ENCODE measurements at regions not wholly inside any gene's neighbourhood (a gene's known extent, or its start where the extent isn't known, plus 50 kb on each side); places are given as distances from the start of the nearest gene placed in this dataset.

DNA sequence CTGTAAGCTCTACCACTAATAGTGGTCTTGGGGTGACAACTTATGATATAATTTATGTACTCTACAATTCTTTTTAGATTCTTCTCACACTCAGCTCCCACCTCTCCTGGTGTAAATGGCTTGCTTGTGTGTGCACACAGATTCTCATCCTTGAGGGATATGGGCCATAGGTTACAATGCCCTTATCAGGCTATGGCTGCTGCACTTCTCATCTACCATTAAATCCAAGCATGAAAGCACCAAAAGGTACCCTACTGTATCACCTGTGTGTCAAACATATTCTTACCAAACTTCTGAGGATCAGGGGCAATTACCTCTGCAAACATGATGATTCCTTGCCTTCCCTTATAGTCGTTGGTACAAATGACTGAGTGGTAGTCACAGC lies 891.9 kb downstream of the SQOR start:
- Histone ChIP-seq H3K79me2 (ENCODE audit: control insufficient read depth, insufficient read depth, low read length, poor library complexity) (no peaks in the 10 kb centered on the region), H3K14ac (ENCODE audit: low read length) (no peak overlapping the region), H3K79me1 (ENCODE audit: low read length) (no peaks in the 10 kb centered on the region), H3K23ac (ENCODE audit: low read length) (no peak overlapping the region), H3K4me2 (ENCODE audit: low read length) (no peak overlapping the region), H3K4me3 (ENCODE audit: low read depth, low read length) (no peak overlapping the region), H2BK5ac (ENCODE audit: low read depth, low read length, poor library complexity) (no peak overlapping the region), H3K18ac (ENCODE audit: low read length) (no peak overlapping the region), H4K91ac (ENCODE audit: low read depth, low read length) (no peak overlapping the region), H3K27ac (ENCODE audit: low read depth, low read length) (no peak overlapping the region), H2AK5ac (ENCODE audit: low read length) (no peak overlapping the region), H2BK12ac (ENCODE audit: low read length) (no peak overlapping the region), H3K4ac (ENCODE audit: low read depth, low read length) (no peak overlapping the region), H3K27me3 (ENCODE audit: insufficient read depth, low read length) (no peaks in the 10 kb centered on the region), H3K4me1 (ENCODE audit: control insufficient read depth in 1 of 2, insufficient read depth in 2 of 2, low read length in 2 of 2) (no peaks in the 10 kb centered on the region), H4K8ac (ENCODE audit: low read depth, low read length) (no peak overlapping the region), H3K9me3 (ENCODE audit: insufficient read depth, low read depth, low read length) (no peaks in the 10 kb centered on the region), H4K12ac (ENCODE audit: low read depth, low read length) (no peak overlapping the region), H3K36me3 (ENCODE audit: control insufficient read depth in 1 of 2, insufficient read depth in 2 of 2, low read length in 2 of 2) (no peaks in the 10 kb centered on the region), H2AFZ (ENCODE audit: insufficient read depth, low read length, poor library complexity) (no peak overlapping the region), H2BK120ac (ENCODE audit: insufficient read depth, low read length, poor library complexity) (no peak overlapping the region), H3K9ac (ENCODE audit: low read length) (no peak overlapping the region)
- no peak for DNase-seq
- WGBS (ENCODE audit: extremely low coverage, insufficient coverage, insufficient read length): no CpG with 5 or more reads among the region's 1 CpG

GRCh38 chr15:46543626-46544025 lies 908.8 kb downstream of the SQOR start:
- Histone ChIP-seq H3K79me1 (ENCODE audit: low read length) (no peaks in the 10 kb centered on the region), H2AK5ac (ENCODE audit: low read length) (no peak overlapping the region), H3K27ac (ENCODE audit: low read depth, low read length) (no peak overlapping the region), H3K79me2 (ENCODE audit: control insufficient read depth, insufficient read depth, low read length, poor library complexity) (no peaks in the 10 kb centered on the region), H3K4ac (ENCODE audit: low read depth, low read length) (no peak overlapping the region), H3K18ac (ENCODE audit: low read length) (no peak overlapping the region), H2BK12ac (ENCODE audit: low read length) (no peak overlapping the region), H3K23ac (ENCODE audit: low read length) (no peak overlapping the region), H3K9me3 (ENCODE audit: insufficient read depth, low read depth, low read length) (no peaks in the 10 kb centered on the region), H2AFZ (ENCODE audit: insufficient read depth, low read length, poor library complexity) (no peak overlapping the region), H3K36me3 (ENCODE audit: control insufficient read depth in 1 of 2, insufficient read depth in 2 of 2, low read length in 2 of 2) (no peaks in the 10 kb centered on the region), H4K91ac (ENCODE audit: low read depth, low read length) (no peak overlapping the region), H2BK5ac (ENCODE audit: low read depth, low read length, poor library complexity) (no peak overlapping the region), H3K4me3 (ENCODE audit: low read depth, low read length) (no peak overlapping the region), H3K14ac (ENCODE audit: low read length) (no peak overlapping the region), H4K12ac (ENCODE audit: low read depth, low read length) (no peak overlapping the region), H2BK120ac (ENCODE audit: insufficient read depth, low read length, poor library complexity) (no peak overlapping the region), H3K4me2 (ENCODE audit: low read length) (no peak overlapping the region), H3K9ac (ENCODE audit: low read length) (no peak overlapping the region), H3K27me3 (ENCODE audit: insufficient read depth, low read length) (no peaks in the 10 kb centered on the region), H4K8ac (ENCODE audit: low read depth, low read length) (no peak overlapping the region), H3K4me1 (ENCODE audit: control insufficient read depth in 1 of 2, insufficient read depth in 2 of 2, low read length in 2 of 2) (peaks cover 0 to 1% of the 10 kb centered on the region in 2 experiments)
- no peak for DNase-seq
- no CpG with 5 or more reads among the region's 1 CpG for WGBS (ENCODE audit: extremely low coverage, insufficient coverage, insufficient read length)

DNA sequence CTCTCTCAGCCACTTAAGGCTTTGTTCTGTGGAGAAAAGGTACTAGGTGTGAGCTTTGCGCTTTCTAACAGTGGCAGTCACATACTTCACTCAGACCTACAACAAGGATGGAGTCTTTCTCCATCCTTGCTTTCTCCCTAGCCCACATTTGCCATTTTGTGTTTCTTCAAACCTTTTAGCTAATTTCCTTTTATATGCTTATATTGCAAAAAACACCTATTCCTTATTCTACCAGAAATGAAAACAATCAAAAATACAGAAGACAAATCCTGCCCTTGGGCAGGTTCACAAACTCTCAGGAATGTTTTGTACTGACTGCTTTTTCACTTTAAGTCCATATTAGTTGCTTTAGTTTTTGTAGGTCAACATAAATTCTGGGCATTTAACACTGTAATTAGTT lies 914.2 kb downstream of the SQOR start:
- no peak overlapping the region for H3K23ac ChIP-seq (ENCODE audit: low read length)
- no peaks in the 10 kb centered on the region for H3K79me2 ChIP-seq (ENCODE audit: control insufficient read depth, insufficient read depth, low read length, poor library complexity)
- H2BK120ac ChIP-seq (ENCODE audit: insufficient read depth, low read length, poor library complexity): no peak overlapping the region
- no CpG with 5 or more reads among the region's 1 CpG for WGBS (ENCODE audit: extremely low coverage, insufficient coverage, insufficient read length)
- H3K36me3 ChIP-seq (ENCODE audit: control insufficient read depth in 1 of 2, insufficient read depth in 2 of 2, low read length in 2 of 2): no peaks in the 10 kb centered on the region
- H2AFZ ChIP-seq (ENCODE audit: insufficient read depth, low read length, poor library complexity): no peak overlapping the region
- no peak overlapping the region for H3K4ac ChIP-seq (ENCODE audit: low read depth, low read length)
- no peak overlapping the region for H2AK5ac ChIP-seq (ENCODE audit: low read length)
- no peak overlapping the region for H4K12ac ChIP-seq (ENCODE audit: low read depth, low read length)
- no peak for DNase-seq
- no peak overlapping the region for H2BK12ac ChIP-seq (ENCODE audit: low read length)
- no peaks in the 10 kb centered on the region for H3K9me3 ChIP-seq (ENCODE audit: insufficient read depth, low read depth, low read length)
- H3K9ac ChIP-seq (ENCODE audit: low read length): no peak overlapping the region
- no peak overlapping the region for H3K4me3 ChIP-seq (ENCODE audit: low read depth, low read length)
- no peak overlapping the region for H2BK5ac ChIP-seq (ENCODE audit: low read depth, low read length, poor library complexity)
- H3K14ac ChIP-seq (ENCODE audit: low read length): no peak overlapping the region
- no peaks in the 10 kb centered on the region for H3K79me1 ChIP-seq (ENCODE audit: low read length)
- H3K27ac ChIP-seq (ENCODE audit: low read depth, low read length): no peak overlapping the region
- no peak overlapping the region for H4K8ac ChIP-seq (ENCODE audit: low read depth, low read length)
- H3K4me2 ChIP-seq (ENCODE audit: low read length): no peak overlapping the region
- no peak overlapping the region for H3K18ac ChIP-seq (ENCODE audit: low read length)
- H3K4me1 ChIP-seq (ENCODE audit: control insufficient read depth in 1 of 2, insufficient read depth in 2 of 2, low read length in 2 of 2): peaks cover 0 to 1% of the 10 kb centered on the region in 2 experiments
- H4K91ac ChIP-seq (ENCODE audit: low read depth, low read length): no peak overlapping the region
- no peaks in the 10 kb centered on the region for H3K27me3 ChIP-seq (ENCODE audit: insufficient read depth, low read length)

GRCh38 chr15:46552316-46552715 lies 917.5 kb downstream of the SQOR start:
- no peak overlapping the region for H3K4me2 ChIP-seq (ENCODE audit: low read length)
- H3K27me3 ChIP-seq (ENCODE audit: insufficient read depth, low read length): no peaks in the 10 kb centered on the region
- H3K4ac ChIP-seq (ENCODE audit: low read depth, low read length): no peak overlapping the region
- no peak overlapping the region for H3K14ac ChIP-seq (ENCODE audit: low read length)
- no peak overlapping the region for H2BK12ac ChIP-seq (ENCODE audit: low read length)
- WGBS (ENCODE audit: extremely low coverage, insufficient coverage, insufficient read length): no CpG with 5 or more reads among the region's 2 CpGs
- H3K23ac ChIP-seq (ENCODE audit: low read length): no peak overlapping the region
- H3K27ac ChIP-seq (ENCODE audit: low read depth, low read length): no peak overlapping the region
- no peak overlapping the region for H3K18ac ChIP-seq (ENCODE audit: low read length)
- no peak overlapping the region for H4K91ac ChIP-seq (ENCODE audit: low read depth, low read length)
- H2BK5ac ChIP-seq (ENCODE audit: low read depth, low read length, poor library complexity): no peak overlapping the region
- peaks cover 0 to 1% of the 10 kb centered on the region in 2 experiments for H3K4me1 ChIP-seq (ENCODE audit: control insufficient read depth in 1 of 2, insufficient read depth in 2 of 2, low read length in 2 of 2)
- H3K36me3 ChIP-seq (ENCODE audit: control insufficient read depth in 1 of 2, insufficient read depth in 2 of 2, low read length in 2 of 2): no peaks in the 10 kb centered on the region
- H3K79me1 ChIP-seq (ENCODE audit: low read length): no peaks in the 10 kb centered on the region
- H2AFZ ChIP-seq (ENCODE audit: insufficient read depth, low read length, poor library complexity): no peak overlapping the region
- H4K8ac ChIP-seq (ENCODE audit: low read depth, low read length): no peak overlapping the region
- no peaks in the 10 kb centered on the region for H3K9me3 ChIP-seq (ENCODE audit: insufficient read depth, low read depth, low read length)
- H3K9ac ChIP-seq (ENCODE audit: low read length): no peak overlapping the region
- no peak overlapping the region for H4K12ac ChIP-seq (ENCODE audit: low read depth, low read length)
- H3K4me3 ChIP-seq (ENCODE audit: low read depth, low read length): no peak overlapping the region
- DNase-seq: no peak
- no peak overlapping the region for H2BK120ac ChIP-seq (ENCODE audit: insufficient read depth, low read length, poor library complexity)
- no peaks in the 10 kb centered on the region for H3K79me2 ChIP-seq (ENCODE audit: control insufficient read depth, insufficient read depth, low read length, poor library complexity)
- H2AK5ac ChIP-seq (ENCODE audit: low read length): no peak overlapping the region
